Activated naive CD8-positive, alpha-beta T cell (primary cell): ENCODE measurements at regions not wholly inside any gene's neighbourhood (a gene's known extent, or its start where the extent isn't known, plus 50 kb on each side); places are given as distances from the start of the nearest gene placed in this dataset.

ENCODE experiments used
- H3K27ac Mint-ChIP-seq: one replicate; pipeline ENCODE4 v1.8.0; 2021; ENCODE audit warnings: mixed read lengths
- H3K27me3 Mint-ChIP-seq: one replicate; pipeline ENCODE4 v1.8.0; 2021; ENCODE audit warnings: mixed read lengths
- H3K36me3 Mint-ChIP-seq: one replicate; pipeline ENCODE4 v1.8.0; 2021; ENCODE audit warnings: mixed read lengths
- H3K4me1 Mint-ChIP-seq: one replicate; pipeline ENCODE4 v1.8.0; 2021; ENCODE audit warnings: low read depth, mixed read lengths
- H3K4me3 Mint-ChIP-seq: one replicate; pipeline ENCODE4 v1.8.0; 2021; ENCODE audit warnings: mild to moderate bottlenecking, mixed read lengths
- H3K9me3 Mint-ChIP-seq: one replicate; pipeline ENCODE4 v1.8.0; 2021; ENCODE audit warnings: low read depth, mixed read lengths

DNA sequence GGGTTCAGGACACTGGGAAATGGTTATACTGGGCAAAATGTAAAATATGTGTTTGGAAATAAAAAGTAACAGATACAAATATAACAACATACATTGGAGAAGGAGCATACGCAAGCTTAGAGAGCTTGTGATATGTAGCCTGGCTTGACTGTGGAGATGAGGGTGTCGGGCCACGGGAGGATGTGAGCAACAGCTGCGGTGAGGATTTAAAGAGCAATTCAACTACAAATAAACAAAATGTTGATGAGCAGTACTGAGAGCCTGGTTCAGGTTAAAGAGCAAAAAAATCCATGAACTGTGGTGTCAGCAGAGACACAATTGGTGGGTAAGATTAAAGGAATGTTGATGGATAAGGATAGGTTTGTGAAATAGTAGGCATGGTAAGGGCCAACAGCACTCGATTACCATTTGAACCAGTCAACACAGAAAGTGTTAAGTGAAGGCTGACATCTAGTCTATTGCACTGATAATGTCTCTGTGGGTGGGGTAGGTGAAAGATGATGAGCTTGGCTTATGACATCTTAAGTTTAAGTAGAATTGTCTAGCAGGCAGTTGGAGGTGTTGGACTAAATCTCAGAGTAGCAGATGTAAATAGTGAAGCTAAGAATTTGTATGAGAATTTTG is 723.2 kb downstream of the EPM2A start:
- no peak overlapping the region for H3K27ac Mint-ChIP-seq
- H3K4me1 Mint-ChIP-seq: peaks cover 7% of the 10 kb centered on the region
- no peaks in the 10 kb centered on the region for H3K9me3 Mint-ChIP-seq
- H3K4me3 Mint-ChIP-seq: no peak overlapping the region
- peaks cover 18% of the 10 kb centered on the region for H3K27me3 Mint-ChIP-seq
- peaks cover 3% of the 10 kb centered on the region for H3K36me3 Mint-ChIP-seq

DNA sequence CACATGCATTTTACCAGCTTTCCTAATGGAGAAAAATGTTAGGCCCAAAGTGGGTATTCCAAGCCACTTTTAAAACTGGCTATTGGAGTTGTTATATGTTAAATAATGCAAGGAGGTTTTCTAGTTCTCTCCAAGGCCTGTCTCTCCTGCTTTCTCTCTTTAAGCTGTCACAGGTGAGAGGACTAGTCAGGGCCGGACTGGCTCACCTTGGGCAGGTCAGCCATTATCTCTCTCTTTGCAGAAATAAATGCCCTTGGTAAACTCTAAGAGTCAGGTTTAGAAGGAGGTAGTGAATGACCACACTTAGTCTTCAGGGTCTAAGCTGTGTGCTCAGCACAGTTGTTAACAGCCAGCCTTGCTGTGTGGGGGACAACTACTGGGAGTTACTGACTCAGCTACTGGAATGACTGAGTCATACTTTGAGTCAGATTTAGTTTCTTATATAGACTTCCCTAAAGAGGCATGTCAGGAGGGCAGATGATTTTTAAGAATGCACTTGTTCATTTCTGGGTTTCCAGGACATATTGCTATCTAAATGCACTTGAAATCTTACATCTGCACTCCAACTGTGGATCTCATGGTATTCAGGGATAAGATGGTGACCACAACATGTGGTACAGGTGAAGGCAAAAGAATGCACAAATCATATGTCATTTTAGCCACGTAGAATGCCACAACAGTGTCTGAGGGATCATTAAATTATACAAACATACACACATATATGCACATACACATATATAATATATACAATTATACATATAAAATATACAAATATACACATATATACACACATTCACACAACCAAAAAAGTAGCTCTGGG is 719.4 kb downstream of the EPM2A start:
- H3K27me3 Mint-ChIP-seq: peaks cover 8% of the 10 kb centered on the region
- peaks cover 10% of the 10 kb centered on the region for H3K4me1 Mint-ChIP-seq
- no peaks in the 10 kb centered on the region for H3K36me3 Mint-ChIP-seq
- H3K4me3 Mint-ChIP-seq: no peak overlapping the region
- H3K9me3 Mint-ChIP-seq: no peaks in the 10 kb centered on the region
- H3K27ac Mint-ChIP-seq: no peak overlapping the region

DNA sequence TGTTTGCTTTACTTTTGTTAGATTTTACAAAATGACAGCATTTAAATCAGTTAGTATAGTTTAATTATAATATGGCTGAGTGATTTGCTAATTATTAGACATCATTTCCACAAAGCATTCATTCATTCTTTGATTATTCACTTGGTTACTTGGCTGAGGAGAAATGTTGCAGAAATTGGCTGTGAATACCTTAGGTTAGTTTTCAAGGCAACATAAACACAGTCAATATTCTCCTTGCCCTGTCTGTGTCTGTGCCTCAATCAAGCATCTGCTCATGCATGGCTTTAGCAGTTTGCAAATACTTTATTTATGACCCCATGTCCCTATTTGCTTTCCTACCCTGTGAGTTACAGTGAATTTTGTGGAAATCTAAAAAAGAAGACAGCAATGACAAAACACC is 718.3 kb downstream of the EPM2A start:
- no peak overlapping the region for H3K4me3 Mint-ChIP-seq
- H3K27ac Mint-ChIP-seq: peak overlapping the region; percentile 77
- peaks cover 10% of the 10 kb centered on the region for H3K4me1 Mint-ChIP-seq
- H3K36me3 Mint-ChIP-seq: no peaks in the 10 kb centered on the region
- peaks cover 4% of the 10 kb centered on the region for H3K27me3 Mint-ChIP-seq
- H3K9me3 Mint-ChIP-seq: no peaks in the 10 kb centered on the region

DNA sequence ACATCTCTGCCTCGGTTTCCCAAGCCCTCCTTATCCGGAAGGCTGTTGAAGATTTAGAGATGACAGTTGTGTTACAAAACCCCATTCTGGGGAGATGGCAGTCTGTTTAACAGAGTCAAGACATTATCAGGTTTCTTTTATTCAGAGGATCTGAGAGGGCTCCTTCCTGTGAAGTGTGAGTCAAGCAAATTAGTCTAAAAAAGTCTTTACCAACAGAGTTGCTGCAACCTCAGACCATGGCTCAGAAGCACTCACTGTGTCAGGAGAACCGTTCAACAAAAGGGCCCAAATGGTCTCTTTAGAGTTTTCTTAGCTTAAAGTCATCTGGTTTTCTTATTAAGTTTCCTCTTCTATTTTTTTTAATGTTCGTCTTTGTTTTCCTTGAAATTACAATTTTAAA is 717.8 kb downstream of the EPM2A start:
- Mint-ChIP-seq H3K4me1 (peaks cover 10% of the 10 kb centered on the region), H3K36me3 (no peaks in the 10 kb centered on the region), H3K4me3 (no peak overlapping the region), H3K27me3 (peaks cover 1% of the 10 kb centered on the region), H3K9me3 (no peaks in the 10 kb centered on the region), H3K27ac (peak overlapping the region; percentile 77)

DNA sequence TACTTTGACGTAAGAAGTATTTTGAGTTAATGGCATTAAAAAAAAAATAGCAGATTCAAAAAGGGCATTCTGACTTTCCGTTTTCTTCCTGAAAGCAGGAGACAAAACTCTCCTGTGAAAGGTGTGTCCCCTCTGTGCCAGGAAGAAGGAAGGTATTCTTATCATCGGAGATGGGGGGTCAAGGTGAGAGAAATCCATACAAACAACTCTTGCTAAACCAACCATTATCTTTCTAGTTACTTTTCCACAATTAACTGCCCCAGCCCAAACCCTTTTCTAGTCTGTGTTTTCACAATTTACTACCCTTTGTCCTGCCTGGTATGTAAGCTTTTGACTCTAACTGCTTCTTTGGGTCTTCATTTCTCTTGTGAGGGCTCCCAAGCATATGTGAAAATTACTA is 717.3 kb downstream of the EPM2A start:
- Mint-ChIP-seq H3K27ac (no peak overlapping the region), H3K36me3 (no peaks in the 10 kb centered on the region), H3K27me3 (peaks cover 3% of the 10 kb centered on the region), H3K4me1 (peaks cover 10% of the 10 kb centered on the region), H3K4me3 (no peak overlapping the region), H3K9me3 (no peaks in the 10 kb centered on the region)

DNA sequence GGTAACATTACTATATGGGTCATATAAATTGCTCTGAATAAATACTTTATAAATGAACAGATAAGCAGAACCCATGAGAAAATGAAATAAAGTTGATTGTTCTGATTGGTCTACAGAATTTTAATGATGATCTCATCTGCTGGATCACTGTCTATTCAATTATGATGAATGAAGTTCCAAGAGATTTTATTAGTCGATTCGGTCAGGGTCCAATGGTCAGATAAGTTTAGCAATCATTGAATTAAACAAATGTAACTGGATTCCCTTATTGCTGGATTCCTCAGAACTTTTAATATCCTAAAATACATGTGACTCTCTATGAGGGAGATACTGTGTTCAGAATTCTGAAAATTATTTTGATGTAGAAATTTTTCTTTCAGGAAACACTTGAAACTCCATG is 715.2 kb downstream of the EPM2A start:
- Mint-ChIP-seq H3K27me3 (peaks cover 3% of the 10 kb centered on the region), H3K4me1 (peaks cover 10% of the 10 kb centered on the region), H3K27ac (no peak overlapping the region), H3K36me3 (no peaks in the 10 kb centered on the region), H3K4me3 (no peak overlapping the region), H3K9me3 (no peaks in the 10 kb centered on the region)

DNA sequence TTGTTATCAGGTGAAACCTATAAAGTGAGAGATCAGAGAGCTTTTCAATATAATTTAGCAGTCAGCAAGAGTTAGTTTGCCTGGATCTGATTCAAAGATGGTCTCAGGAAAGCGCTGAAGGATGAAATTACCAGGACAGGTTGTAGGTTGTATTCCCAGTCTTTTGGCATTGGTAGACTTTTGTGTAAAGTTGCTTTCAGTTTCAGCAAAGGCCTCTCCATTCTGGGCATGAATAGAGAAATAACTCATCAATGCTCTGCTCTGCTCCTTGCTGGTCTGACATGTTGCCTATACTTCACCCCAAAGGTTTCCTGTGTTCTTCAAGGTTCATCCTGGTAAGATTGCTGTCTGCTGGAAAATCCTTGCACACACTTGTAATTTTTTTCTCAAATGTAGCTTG is 714.8 kb downstream of the EPM2A start:
- H3K27me3 Mint-ChIP-seq: peaks cover 3% of the 10 kb centered on the region
- no peak overlapping the region for H3K4me3 Mint-ChIP-seq
- no peak overlapping the region for H3K27ac Mint-ChIP-seq
- H3K4me1 Mint-ChIP-seq: peaks cover 10% of the 10 kb centered on the region
- H3K36me3 Mint-ChIP-seq: no peaks in the 10 kb centered on the region
- no peaks in the 10 kb centered on the region for H3K9me3 Mint-ChIP-seq

DNA sequence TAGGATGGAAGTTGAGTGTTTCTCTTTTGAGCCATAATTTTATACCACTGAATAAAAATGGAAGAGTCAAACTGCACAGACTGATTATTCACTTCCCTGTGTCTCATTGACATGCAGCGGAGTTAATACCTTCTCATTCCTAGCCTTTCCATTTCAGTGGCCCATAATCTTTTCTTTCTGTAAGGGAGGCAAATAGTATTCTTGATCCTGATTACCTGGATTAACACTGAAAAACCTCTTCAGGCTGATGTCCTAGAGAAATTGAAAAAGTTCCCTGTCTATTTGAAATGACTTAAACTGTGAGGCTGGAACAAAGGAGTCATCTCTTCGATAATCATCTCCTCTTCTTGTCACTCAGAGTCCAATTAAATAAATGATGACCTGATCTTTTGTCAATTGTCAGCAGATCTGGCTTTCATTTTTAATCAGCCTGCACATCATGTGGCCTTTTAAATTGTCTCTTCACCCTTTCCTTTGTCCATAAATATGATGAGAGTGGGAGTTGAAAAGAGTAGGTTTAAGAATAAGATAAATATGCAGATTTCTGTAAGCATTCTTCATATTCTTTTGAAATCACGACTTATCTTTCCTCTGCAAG is 713.0 kb downstream of the EPM2A start:
- Mint-ChIP-seq H3K36me3 (no peaks in the 10 kb centered on the region), H3K9me3 (no peaks in the 10 kb centered on the region), H3K27me3 (peaks cover 3% of the 10 kb centered on the region), H3K4me3 (no peak overlapping the region), H3K4me1 (peaks cover 2% of the 10 kb centered on the region), H3K27ac (no peak overlapping the region)

DNA sequence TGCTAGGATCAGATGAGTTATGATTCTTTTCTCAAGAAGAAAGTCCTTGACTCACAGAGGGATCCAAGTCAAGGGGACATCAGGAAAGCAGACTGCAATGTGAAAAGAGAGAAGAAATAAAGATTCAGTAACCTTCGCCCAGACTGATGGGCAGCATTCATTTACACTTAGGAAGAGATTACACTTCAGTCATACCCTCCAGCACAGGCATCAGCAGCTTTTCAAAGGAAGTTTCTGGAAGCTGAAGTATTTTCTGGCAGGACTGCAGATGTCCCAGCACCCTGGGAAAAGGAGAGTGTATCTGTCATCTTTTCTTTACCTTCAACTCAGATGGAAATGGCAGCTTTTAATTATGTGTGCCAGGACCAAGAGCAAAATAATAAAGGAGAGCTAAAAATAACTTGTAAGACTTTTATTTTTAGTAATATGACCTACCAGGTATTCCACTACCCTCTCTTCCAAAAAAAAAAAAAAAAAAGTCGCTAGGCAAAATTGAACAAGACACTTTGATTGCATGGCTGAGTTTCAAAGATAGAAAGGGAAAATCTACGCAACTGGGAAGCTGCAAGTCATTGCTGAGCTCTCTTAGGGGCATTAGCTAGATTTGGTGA is 712.1 kb downstream of the EPM2A start:
- H3K4me3 Mint-ChIP-seq: no peak overlapping the region
- no peaks in the 10 kb centered on the region for H3K4me1 Mint-ChIP-seq
- no peaks in the 10 kb centered on the region for H3K9me3 Mint-ChIP-seq
- peaks cover 3% of the 10 kb centered on the region for H3K27me3 Mint-ChIP-seq
- no peak overlapping the region for H3K27ac Mint-ChIP-seq
- no peaks in the 10 kb centered on the region for H3K36me3 Mint-ChIP-seq

DNA sequence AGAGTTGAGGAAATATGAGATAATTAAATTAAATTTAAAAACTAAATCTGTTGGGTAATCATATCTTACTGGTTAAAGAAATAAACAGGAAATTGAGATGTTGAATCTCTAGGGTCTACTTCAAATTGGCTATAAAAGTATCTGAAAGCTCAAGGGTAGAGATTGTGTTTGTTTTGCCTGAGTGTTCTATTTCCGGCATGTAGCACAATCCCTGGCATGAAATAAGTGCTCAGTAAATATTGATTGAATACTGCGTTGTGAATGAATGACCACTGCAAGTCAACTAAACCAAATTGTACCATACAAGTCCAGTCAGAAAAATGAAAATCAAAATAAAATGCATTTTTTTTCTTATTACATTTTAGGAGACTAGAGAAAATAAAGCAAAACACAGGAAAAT is 709.8 kb downstream of the EPM2A start:
- Mint-ChIP-seq H3K9me3 (no peaks in the 10 kb centered on the region), H3K27me3 (peaks cover 7% of the 10 kb centered on the region), H3K4me1 (no peaks in the 10 kb centered on the region), H3K36me3 (no peaks in the 10 kb centered on the region), H3K27ac (no peak overlapping the region), H3K4me3 (no peak overlapping the region)

DNA sequence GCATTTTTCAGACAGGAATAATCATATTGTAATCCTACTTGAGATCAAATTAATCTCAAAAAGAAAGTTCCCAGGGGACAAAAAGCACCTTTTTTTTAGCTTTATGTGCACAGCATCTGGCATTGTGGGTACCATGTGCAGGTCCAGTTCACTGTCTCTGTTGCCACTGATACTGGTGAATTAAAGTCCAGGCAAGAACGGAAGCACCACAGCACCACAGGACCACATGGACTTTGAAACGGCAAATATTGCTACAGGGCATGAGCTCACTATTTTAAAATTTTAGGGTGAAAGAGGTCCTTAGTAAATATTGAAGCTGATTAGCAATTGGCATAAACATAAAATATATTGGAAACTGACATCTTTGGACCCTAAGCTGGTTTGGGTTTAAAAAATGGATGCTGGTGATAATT is 709.0 kb downstream of the EPM2A start:
- Mint-ChIP-seq H3K27me3 (peaks cover 7% of the 10 kb centered on the region), H3K27ac (no peak overlapping the region), H3K4me1 (no peaks in the 10 kb centered on the region), H3K4me3 (no peak overlapping the region), H3K36me3 (no peaks in the 10 kb centered on the region), H3K9me3 (no peaks in the 10 kb centered on the region)

DNA sequence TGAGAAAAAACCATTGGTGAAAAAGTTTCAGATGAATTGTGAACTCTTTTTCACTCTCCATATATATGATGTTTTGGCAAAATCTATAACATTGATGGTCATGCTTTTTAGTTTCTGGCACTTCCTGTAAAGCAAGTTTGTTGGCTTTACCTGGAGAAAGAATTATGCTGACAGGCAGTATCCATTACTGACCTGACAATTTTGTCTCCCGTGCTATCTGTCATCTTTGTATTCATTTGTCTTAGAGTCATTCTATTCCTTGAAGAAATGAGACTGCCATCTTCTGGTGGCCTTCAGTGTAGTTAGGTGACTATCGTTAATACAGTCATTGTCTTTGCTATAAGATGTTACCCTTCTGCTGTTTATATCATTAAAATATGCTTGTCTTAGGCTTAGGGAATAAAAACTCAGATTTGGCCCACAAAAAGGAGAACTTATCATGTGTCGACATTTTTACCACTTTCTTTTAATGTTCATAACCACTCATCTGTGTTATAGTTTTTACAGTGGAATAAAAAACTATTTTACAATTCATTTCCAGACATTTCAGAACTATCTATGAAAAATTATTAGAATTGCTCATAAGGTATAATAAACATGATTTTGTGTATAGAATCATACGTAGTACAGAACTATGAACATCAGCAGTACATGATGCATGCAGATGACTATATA is 707.0 kb downstream of the EPM2A start:
- no peak overlapping the region for H3K4me3 Mint-ChIP-seq
- no peaks in the 10 kb centered on the region for H3K36me3 Mint-ChIP-seq
- no peak overlapping the region for H3K27ac Mint-ChIP-seq
- H3K27me3 Mint-ChIP-seq: peaks cover 4% of the 10 kb centered on the region
- H3K4me1 Mint-ChIP-seq: no peaks in the 10 kb centered on the region
- no peaks in the 10 kb centered on the region for H3K9me3 Mint-ChIP-seq

DNA sequence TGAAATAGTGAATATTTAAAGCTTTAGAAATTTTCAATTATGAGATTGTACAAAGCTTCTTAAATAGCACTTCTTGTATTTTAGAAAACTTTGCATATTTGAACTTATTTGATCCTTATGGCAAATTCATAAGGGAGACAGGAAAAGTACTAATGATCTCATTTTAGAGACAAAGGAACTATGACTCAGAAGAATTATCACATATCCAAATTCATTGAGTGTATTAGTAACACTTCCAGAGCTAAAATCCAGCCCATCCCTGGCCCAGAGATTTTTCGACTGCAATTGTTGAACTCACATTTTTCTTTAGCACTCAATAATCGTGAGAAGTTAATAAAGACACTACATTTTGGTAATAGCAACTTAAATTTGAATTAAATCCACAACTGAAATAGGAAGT is 704.3 kb downstream of the EPM2A start:
- H3K27me3 Mint-ChIP-seq: peaks cover 9% of the 10 kb centered on the region
- H3K4me3 Mint-ChIP-seq: no peak overlapping the region
- no peaks in the 10 kb centered on the region for H3K9me3 Mint-ChIP-seq
- no peaks in the 10 kb centered on the region for H3K36me3 Mint-ChIP-seq
- H3K27ac Mint-ChIP-seq: no peak overlapping the region
- H3K4me1 Mint-ChIP-seq: no peaks in the 10 kb centered on the region

DNA sequence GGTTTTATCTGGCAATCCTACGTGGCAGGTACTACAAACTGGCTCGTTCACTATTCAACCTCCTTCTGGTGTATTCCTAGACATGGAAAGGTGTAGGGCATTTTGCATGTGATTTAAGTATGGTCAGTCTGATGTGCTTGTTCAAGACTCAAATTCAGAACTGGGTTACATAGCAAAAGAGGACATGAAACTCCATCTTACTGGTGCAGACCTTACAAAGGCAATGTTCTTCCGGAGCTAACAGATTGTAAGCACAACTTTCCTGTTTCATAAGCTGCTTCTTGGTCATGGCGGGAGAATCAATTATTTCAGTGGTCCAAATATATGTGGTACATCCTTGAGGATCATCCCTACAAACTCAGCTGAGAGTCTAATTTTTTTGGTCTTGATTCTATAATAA is 703.4 kb downstream of the EPM2A start:
- Mint-ChIP-seq H3K36me3 (no peaks in the 10 kb centered on the region), H3K4me1 (no peaks in the 10 kb centered on the region), H3K27me3 (peaks cover 9% of the 10 kb centered on the region)

More for the DNA sequence above, 703.4 kb downstream of the EPM2A start:
- Mint-ChIP-seq H3K9me3 (no peaks in the 10 kb centered on the region), H3K4me3 (no peak overlapping the region), H3K27ac (no peak overlapping the region)
